ENCODE measurements at regions not wholly inside any gene's neighbourhood (a gene's known extent, or its start where the extent isn't known, plus 50 kb on each side); places are given as distances from the start of the nearest gene placed in this dataset.

DNA sequence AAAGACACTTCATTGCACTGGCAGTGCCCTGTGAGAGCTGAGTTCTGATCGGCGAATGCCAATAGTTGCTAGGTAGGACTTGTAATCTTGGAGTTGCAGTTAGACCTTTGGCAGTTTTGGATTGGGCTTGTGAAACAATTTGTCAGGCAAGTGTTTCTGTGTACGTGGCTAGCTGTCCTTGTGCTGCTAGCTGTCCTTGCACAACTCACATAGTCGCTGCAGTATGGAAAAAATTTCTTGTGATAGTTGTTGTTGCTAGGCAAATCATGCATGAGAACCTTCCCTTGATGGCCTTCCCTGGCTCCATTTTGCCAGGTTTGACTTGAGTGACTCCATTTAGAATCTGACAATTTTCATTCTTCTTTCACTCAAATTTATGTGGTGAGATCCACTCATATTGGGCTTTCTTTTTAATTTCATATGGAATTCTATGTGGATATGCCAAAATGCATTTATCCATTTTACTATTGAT, 140.7 kb downstream of the APIP start:
- no peak overlapping the region for H3K9ac ChIP-seq (ENCODE audit: control insufficient read depth, insufficient read depth, low read length)
- ChIA-PET POLR2A (no interaction called here), CTCF (no interaction called here), RAD21 (ENCODE audit: unreplicated experiment) (no interaction called here), SMC1A (ENCODE audit: uncharacterized antibody, unreplicated experiment) (interaction anchor here (0.6 to 0.7 kb wide), 2 partner anchors 20 to 435 kb away, joined by 3 read pairs; no protein-coding TSS in a partner anchor)
- H3K4me3 ChIP-seq = no peak overlapping the region
- no peaks in the 10 kb centered on the region for H4K20me1 ChIP-seq (ENCODE audit: control insufficient read depth, insufficient read depth)
- ATAC-seq (no peak), DNase-seq (ENCODE audit: low read depth, low spot score) (no peak), FAIRE-seq (no peak)
- no peaks in the 10 kb centered on the region; a peak in 1 of 4 replicates for H3K27me3 ChIP-seq (replicated peaks in 1 of 2; ENCODE audit: control insufficient read depth in 2 of 2, insufficient read depth in 2 of 2, low read length in 1 of 2)
- H3K4me2 ChIP-seq (ENCODE audit: control insufficient read depth, insufficient read depth) = no peak overlapping the region
- H3K4me1 ChIP-seq (ENCODE audit: control insufficient read depth, insufficient read depth, low read length) = no peaks in the 10 kb centered on the region
- BruUV-seq (replicated peaks) = no TSS peak
- no peak overlapping the region for H3K27ac ChIP-seq (ENCODE audit: control insufficient read depth, insufficient read depth)
- in situ Hi-C loops (cut with MboI) (no loop called here), intact Hi-C loops (cut with micrococcal nuclease; ENCODE audit: unreplicated experiment) (no loop called here)
- no peaks in the 10 kb centered on the region for H3K36me3 ChIP-seq (ENCODE audit: control insufficient read depth in 2 of 2, insufficient read depth in 2 of 2, low read length in 1 of 2)
- no peaks in the 10 kb centered on the region for H3K79me2 ChIP-seq (ENCODE audit: control insufficient read depth, insufficient read depth, low read length)
- no peak overlapping the region for H2AFZ ChIP-seq (ENCODE audit: control insufficient read depth, low read depth, low read length)
- TF ChIP-seq SPI1 (IDR thresholded peaks at IDR 0.05; ENCODE audit: borderline replicate concordance, insufficient read depth, low read depth, low read length) (no peak), BRCA1 (IDR thresholded peaks at IDR 0.05; ENCODE audit: low read depth, low read length) (no peak), NFIC (IDR thresholded peaks at IDR 0.05; ENCODE audit: low read depth, low read length) (no peak), MEF2A (IDR thresholded peaks at IDR 0.05; ENCODE audit: insufficient read depth, low read depth, low read length) (no peak), SREBF1 (IDR thresholded peaks at IDR 0.05; ENCODE audit: low read length) (no peak), BCL11A (IDR thresholded peaks at IDR 0.05; ENCODE audit: low read depth, low read length) (no peak), NR2C2 (IDR thresholded peaks at IDR 0.05; ENCODE audit: borderline replicate concordance, control insufficient read depth, insufficient read length, low read depth) (no peak), CBX5 (IDR thresholded peaks at IDR 0.05; ENCODE audit: low read depth) (no peak), NFYA (IDR thresholded peaks at IDR 0.05; ENCODE audit: borderline replicate concordance, low read depth, low read length) (no peak), HDGF (IDR thresholded peaks at IDR 0.05) (no peak), IKZF2 (IDR thresholded peaks at IDR 0.05) (no peak), KLF5 (IDR thresholded peaks at IDR 0.05; ENCODE audit: partially characterized antibody) (no peak)
- TF ChIP-seq, protein P1, sequence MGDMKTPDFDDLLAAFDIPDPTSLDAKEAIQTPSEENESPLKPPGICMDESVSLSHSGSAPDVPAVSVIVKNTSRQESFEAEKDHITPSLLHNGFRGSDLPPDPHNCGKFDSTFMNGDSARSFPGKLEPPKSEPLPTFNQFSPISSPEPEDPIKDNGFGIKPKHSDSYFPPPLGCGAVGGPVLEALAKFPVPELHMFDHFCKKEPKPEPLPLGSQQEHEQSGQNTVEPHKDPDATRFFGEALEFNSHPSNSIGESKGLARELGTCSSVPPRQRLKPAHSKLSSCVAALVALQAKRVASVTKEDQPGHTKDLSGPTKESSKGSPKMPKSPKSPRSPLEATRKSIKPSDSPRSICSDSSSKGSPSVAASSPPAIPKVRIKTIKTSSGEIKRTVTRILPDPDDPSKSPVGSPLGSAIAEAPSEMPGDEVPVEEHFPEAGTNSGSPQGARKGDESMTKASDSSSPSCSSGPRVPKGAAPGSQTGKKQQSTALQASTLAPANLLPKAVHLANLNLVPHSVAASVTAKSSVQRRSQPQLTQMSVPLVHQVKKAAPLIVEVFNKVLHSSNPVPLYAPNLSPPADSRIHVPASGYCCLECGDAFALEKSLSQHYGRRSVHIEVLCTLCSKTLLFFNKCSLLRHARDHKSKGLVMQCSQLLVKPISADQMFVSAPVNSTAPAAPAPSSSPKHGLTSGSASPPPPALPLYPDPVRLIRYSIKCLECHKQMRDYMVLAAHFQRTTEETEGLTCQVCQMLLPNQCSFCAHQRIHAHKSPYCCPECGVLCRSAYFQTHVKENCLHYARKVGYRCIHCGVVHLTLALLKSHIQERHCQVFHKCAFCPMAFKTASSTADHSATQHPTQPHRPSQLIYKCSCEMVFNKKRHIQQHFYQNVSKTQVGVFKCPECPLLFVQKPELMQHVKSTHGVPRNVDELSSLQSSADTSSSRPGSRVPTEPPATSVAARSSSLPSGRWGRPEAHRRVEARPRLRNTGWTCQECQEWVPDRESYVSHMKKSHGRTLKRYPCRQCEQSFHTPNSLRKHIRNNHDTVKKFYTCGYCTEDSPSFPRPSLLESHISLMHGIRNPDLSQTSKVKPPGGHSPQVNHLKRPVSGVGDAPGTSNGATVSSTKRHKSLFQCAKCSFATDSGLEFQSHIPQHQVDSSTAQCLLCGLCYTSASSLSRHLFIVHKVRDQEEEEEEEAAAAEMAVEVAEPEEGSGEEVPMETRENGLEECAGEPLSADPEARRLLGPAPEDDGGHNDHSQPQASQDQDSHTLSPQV (IDR thresholded peaks at IDR 0.05) = no peak
- TF ChIP-seq, protein P2, sequence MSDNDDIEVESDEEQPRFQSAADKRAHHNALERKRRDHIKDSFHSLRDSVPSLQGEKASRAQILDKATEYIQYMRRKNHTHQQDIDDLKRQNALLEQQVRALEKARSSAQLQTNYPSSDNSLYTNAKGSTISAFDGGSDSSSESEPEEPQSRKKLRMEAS (IDR thresholded peaks at IDR 0.05; ENCODE audit: low read depth, low read length) = no peak
- TF ChIP-seq, protein P3, sequence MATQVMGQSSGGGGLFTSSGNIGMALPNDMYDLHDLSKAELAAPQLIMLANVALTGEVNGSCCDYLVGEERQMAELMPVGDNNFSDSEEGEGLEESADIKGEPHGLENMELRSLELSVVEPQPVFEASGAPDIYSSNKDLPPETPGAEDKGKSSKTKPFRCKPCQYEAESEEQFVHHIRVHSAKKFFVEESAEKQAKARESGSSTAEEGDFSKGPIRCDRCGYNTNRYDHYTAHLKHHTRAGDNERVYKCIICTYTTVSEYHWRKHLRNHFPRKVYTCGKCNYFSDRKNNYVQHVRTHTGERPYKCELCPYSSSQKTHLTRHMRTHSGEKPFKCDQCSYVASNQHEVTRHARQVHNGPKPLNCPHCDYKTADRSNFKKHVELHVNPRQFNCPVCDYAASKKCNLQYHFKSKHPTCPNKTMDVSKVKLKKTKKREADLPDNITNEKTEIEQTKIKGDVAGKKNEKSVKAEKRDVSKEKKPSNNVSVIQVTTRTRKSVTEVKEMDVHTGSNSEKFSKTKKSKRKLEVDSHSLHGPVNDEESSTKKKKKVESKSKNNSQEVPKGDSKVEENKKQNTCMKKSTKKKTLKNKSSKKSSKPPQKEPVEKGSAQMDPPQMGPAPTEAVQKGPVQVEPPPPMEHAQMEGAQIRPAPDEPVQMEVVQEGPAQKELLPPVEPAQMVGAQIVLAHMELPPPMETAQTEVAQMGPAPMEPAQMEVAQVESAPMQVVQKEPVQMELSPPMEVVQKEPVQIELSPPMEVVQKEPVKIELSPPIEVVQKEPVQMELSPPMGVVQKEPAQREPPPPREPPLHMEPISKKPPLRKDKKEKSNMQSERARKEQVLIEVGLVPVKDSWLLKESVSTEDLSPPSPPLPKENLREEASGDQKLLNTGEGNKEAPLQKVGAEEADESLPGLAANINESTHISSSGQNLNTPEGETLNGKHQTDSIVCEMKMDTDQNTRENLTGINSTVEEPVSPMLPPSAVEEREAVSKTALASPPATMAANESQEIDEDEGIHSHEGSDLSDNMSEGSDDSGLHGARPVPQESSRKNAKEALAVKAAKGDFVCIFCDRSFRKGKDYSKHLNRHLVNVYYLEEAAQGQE (IDR thresholded peaks at IDR 0.05; ENCODE audit: low read depth, low read length) = no peak
- H3K9me3 ChIP-seq (replicated peaks; ENCODE audit: control insufficient read depth, insufficient read depth, low read length) = no peaks in the 10 kb centered on the region
- WGBS (ENCODE audit: insufficient coverage, insufficient replicate concordance, low lambda C conversion rate, missing lambda C conversion rate) = 46% methylated on average over 4 of the region's 4 CpGs

Data from GM12878 (cell line).